GM12878 (cell line): ENCODE measurements at regions not wholly inside any gene's neighbourhood (a gene's known extent, or its start where the extent isn't known, plus 50 kb on each side); places are given as distances from the start of the nearest gene placed in this dataset.

Experiments used
- RCOR1 ChIP-seq: conservative IDR thresholded peaks from 2 replicates; pipeline ENCODE4 v1.6.1; 2012; ENCODE audit warnings: low read depth, low read length, improper control_type of control experiment
- TF ChIP-seq, protein P1 (sequence below): IDR thresholded peaks from 2 replicates; pipeline ENCODE4 v1.6.1; 2012; ENCODE audit warnings: low read depth, low read length, improper control_type of control experiment

DNA sequence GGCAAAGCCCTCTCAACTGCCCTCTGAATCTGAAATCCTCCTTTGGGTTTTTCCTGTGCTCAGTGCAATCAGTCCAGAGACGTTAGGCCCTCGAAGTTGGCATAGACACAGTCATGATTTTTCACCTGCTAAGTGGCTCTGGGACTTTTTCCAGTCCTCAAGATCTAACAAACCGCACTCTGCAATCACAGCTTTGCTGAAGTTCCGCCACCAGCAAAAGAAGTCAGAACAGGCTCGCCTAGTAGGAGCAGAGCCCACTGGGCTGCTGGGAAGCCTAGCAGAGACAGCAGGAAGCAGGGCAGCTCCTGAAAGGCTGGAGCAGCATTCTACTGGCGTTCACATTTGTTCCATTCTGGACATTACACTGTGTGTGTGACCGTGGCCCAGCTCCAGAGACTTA is 222.8 kb upstream of the KIF2A start:
- TF ChIP-seq, protein P1, sequence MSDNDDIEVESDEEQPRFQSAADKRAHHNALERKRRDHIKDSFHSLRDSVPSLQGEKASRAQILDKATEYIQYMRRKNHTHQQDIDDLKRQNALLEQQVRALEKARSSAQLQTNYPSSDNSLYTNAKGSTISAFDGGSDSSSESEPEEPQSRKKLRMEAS = no peak
- TF ChIP-seq RCOR1 = no peak
